Choroid plexus epithelial cell (primary cell): ENCODE measurements at regions not wholly inside any gene's neighbourhood (a gene's known extent, or its start where the extent isn't known, plus 50 kb on each side); places are given as distances from the start of the nearest gene placed in this dataset.

Experiments used
- DNase-seq: peaks from one replicate; pipeline ENCODE4 v3.0.0-alpha.2; 2010; ENCODE audit warnings: low read depth
- H3K4me3 ChIP-seq: 2 replicates; pipeline ENCODE4 v1.5.1; 2011; ENCODE audit warnings: low read depth, mild to moderate bottlenecking, control low read depth, low read length, moderate library complexity
- CTCF ChIP-seq: conservative IDR thresholded peaks from 2 replicates; pipeline ENCODE4 v1.5.1; 2011; ENCODE audit warnings: low read depth, mild to moderate bottlenecking, control low read depth, inconsistent platforms, low read length, moderate library complexity

GRCh38 chr20:54766483-54766882, 291.1 kb downstream of the DOK5 start:
- TF ChIP-seq CTCF = no peak
- no peak for DNase-seq
- H3K4me3 ChIP-seq = no peak overlapping the region

GRCh38 chr20:54763366-54763765, 288.0 kb downstream of the DOK5 start:
- H3K4me3 ChIP-seq = no peak overlapping the region
- TF ChIP-seq CTCF = no peak
- no peak for DNase-seq

GRCh38 chr20:54759589-54759988, 284.2 kb downstream of the DOK5 start:
- H3K4me3 ChIP-seq = no peak overlapping the region
- DNase-seq = no peak
- TF ChIP-seq CTCF = no peak

GRCh38 chr20:54746796-54747195, 271.4 kb downstream of the DOK5 start:
- no peak overlapping the region for H3K4me3 ChIP-seq
- DNase-seq = no peak
- no peak for TF ChIP-seq CTCF

- H3K4me3 ChIP-seq = no peak overlapping the region
- no peak for TF ChIP-seq CTCF
- no peak for DNase-seq
Measured at GRCh38 chr20:54745780-54746179, 270.4 kb downstream of the DOK5 start.

- TF ChIP-seq CTCF = no peak
- no peak overlapping the region for H3K4me3 ChIP-seq
- no peak for DNase-seq
Measured at GRCh38 chr20:54744097-54744496, 268.7 kb downstream of the DOK5 start.

- TF ChIP-seq CTCF = no peak
- DNase-seq = no peak
- no peak overlapping the region for H3K4me3 ChIP-seq
Measured at GRCh38 chr20:54742193-54742592, 266.8 kb downstream of the DOK5 start.
